GM21717 (cell line): ENCODE measurements at regions not wholly inside any gene's neighbourhood (a gene's known extent, or its start where the extent isn't known, plus 50 kb on each side); places are given as distances from the start of the nearest gene placed in this dataset.
"Not testable (repeated sequence)": the region's sequence is repeated elsewhere in the genome, so short reads cannot be mapped to it uniquely, and the experiment has no call there.

ENCODE experiments used
- ATAC-seq: cut with Tn5 transposase; IDR thresholded peaks from one replicate; pipeline ENCODE4 v1.9.1; 2021; ENCODE audit warnings: mild to moderate bottlenecking, moderate library complexity; ENCODE audit not compliant: unreplicated experiment

DNA sequence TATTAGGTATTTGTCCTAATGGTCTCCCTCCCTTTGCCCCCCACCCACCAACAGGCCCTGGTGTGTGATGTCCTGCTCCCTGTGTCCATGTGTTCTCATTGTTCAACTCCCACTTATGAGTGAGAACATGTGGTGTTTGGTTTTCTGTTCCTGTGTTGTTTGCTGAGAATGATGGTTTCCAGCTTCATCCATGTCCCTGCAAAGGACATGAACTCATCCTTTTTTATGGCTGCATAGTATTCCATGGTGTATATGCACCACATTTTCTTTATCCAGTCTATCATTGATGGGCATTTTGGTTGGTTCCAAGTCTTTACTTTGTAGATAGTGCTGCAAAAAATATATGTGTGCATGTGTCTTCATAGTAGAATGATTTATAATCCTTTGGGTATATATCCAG is 81.4 kb upstream of the ZNF536 start:
- not testable (repeated sequence) for ATAC-seq

DNA sequence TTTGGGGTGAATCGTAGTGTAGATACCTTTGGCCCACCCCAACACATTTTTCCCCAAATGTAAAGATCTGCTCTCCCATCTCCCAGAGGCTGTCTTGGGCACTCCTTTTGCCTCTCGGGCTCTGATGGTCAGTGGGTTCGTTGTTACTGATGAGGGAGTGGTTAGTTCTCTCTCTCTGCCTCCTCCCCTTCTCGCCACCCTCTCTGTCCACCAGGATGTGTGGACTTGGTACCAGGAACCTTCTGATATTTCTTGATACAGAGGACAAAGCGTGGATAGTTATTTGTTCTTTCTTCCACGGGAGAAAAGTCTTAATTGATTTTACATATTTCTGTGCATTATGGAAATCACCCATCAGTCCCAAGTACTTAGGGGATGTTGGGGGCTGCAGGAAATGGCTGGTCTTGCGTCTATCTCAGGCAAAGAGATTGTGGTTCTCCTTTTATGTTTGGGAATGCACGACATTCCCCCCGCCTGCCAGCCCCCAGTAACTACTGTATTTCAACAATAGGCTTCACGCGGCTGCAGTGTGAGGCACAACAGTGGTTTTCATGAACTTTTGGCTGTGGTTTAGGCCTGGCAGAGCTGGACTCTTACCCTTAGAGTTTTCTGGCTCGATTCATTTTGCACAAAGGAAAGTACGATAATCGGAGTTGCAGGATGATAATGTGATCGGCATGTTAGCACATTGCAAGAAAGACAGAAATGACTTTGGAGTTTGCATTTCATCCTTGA is 79.0 kb upstream of the ZNF536 start:
- ATAC-seq, result no peak

GRCh38 chr19:30297969-30298368 is 74.2 kb upstream of the ZNF536 start:
- no peak for ATAC-seq

DNA sequence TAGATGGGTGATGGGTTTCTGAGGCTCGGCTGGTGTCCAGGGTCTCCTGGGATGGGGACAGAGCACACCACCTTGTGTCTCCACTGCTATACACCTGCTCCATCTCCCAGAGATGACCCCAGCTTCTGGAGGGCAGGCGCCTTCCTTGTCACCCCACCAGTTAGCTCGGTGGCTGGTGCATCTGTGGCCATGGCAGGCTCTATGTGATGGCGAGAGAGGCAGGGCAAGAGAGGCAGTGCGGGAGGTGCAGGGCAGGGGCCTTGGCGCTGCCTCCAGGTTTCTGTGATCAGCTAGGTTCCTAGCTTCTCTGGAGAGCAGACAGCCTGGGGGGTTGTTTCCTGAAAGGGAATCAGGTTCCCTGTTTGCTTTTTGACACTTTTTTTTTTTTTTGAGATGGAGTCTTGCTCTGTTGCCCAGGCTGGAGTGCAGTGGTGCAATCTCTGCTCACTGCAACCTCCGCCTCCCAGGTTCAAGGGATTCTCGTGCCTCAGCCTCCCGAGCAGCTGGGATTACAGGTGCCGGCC is 69.0 kb upstream of the ZNF536 start:
- ATAC-seq, result no peak

DNA sequence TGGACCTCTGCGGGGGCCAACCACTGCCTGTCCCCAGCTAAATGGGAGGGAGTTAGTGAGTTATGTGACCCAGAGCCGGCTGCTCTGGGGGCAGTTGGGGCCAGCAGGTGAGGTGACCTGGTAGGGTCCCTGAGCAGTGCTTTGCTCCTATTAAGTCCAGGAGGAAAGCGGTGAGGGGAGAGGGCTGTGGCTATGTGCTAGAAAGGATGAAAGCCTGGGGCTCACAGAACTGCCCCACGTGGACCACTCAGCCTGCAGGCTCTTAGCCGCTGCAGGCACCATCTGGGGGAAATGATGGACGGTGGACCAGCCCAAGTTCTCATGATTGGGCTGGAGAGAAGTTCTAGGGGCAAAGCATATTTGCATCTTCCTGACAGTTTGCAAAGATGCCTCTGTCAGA is 67.6 kb upstream of the ZNF536 start:
- ATAC-seq, result no peak

DNA sequence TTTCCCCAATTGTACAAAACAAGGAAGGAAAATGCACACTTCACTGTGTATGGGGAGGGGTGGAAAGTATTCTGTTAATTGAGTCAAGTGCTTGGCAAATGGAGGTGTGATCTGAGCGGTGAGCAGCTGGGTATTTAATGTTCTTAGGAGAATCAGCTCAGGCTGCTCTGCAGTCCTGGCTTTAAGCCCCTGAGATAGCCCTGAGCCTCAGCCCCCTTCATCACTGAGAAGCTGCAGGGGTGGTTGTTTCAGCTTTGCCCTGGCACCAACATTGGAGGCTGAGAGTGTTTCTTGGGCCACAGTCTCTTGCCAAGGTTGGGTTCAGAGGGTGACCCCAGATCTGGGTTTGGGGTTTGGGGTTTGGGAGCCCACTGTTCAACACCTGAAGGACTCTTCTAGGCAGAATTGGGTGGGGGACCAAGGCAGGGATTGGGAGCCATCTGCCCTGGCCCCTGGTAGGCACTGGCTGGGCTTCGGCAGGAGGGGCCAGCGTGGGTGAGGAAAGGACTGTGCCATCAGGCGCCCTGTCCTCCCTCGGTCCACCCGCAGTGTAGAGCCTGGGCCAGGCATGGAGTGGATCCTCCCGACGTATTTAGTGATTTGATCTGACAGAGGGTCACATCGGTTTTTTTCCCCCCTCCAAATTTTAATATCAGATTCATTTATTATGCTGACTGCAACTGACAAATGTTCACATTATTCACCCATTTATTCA is 66.7 kb upstream of the ZNF536 start:
- no peak for ATAC-seq

DNA sequence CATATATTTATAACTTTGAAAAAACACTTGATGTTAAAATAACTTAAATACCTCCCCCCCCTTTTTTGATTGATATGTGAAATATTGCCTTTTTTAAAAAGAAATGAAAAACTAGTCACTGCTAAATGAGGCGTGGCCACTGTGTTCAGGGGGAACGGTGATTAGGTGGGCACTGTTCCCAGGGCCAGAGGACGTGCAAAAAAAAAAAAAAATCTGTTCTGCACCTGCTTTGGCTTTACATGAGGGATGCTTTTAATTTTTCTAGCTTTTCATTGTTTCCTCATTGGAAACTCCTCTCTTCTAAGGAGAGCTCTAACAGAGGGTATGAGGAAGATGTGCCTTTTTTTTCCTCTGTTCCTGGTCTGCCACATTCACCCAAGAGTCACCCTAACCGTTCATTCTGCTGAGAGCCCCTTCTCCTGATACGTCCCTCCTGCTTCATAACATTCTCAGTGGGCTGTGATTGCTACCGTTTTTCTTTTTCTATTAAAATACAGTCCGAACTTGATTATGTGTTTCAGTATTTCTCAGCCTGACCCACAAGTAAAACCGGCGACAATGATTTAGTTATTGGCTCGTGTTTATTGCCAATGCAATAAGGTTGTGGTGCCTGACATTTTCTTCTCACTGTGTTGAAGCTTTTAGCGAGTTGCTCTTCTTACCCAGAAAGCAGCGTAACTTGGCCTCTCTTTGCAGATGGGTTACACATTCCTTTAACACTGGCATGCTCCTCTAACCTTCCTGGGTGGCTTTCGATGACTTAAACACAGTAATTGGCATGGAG is 64.8 kb upstream of the ZNF536 start:
- ATAC-seq, result no peak

DNA sequence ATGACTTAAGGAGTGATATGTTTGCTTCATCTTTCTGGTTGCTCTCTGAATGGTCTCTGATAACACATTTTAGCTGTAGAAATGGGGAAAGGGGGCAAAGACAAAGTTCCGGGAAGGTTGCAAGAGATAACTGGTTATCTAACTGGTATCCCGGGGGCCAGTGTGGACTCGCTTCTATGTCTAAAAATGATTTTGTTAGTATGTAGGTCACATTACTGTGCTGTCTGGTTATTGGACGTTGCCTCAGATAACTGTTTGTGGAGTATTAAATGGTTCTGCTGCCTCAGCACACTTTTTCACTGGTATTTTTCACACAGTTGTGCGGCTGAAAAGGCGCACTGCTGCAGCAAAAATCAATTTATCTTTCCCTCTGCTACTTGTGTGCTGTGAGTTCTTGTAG is 63.0 kb upstream of the ZNF536 start:
- no peak for ATAC-seq

DNA sequence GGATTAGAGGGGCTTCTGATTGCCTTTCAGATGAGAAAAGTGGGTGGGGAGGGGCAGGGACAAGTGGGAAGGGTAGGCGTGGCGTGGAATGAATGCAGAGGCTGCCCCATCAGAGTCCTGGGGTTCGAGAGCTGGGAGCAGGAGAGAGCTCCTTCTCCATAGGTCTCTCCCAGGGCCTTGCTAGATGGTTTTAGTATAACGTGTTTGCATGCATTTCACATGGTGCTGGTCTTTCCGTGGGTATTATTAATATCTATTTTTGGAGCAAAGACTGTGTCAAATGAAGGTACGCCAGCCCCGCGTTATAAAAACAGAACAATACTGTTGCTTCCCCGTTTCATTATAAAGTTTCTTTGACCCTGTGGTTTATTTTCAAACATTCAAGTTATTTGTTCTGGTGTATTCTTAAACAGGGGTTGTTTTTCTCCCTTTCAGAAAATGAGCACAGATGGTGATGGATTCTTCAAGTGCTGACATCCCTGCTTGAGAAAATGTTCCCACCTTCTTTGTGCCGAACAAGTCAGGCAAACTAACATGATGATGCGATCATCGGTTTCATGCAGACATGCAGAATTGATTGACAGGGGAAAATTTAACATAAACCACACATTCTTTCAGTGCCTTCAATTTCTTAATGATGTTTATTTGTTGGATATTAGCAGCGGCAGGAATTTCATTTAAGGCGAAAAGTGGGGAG is 62.1 kb upstream of the ZNF536 start:
- ATAC-seq, result no peak

GRCh38 chr19:30310602-30311263 is 61.5 kb upstream of the ZNF536 start:
- ATAC-seq, result no peak

DNA sequence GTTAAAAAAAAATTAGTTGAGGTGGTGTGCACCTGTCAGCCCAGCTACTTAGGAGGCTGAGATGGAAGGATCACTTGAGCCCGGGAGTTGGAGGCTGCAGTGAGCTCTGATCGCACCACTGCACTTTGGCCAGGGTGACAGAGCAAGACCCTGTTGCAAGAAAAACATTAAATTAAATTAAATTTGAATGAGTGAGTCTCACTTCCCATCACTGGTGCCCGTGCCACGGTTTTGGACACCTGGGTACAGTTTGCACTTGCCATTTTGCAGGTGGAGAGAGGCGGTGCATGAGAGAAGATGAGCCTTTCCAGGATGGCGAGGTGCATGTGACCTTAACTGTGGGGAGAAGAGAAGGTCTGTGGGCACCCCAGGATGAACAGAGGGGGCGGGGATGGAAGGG is 60.3 kb upstream of the ZNF536 start:
- no peak for ATAC-seq

DNA sequence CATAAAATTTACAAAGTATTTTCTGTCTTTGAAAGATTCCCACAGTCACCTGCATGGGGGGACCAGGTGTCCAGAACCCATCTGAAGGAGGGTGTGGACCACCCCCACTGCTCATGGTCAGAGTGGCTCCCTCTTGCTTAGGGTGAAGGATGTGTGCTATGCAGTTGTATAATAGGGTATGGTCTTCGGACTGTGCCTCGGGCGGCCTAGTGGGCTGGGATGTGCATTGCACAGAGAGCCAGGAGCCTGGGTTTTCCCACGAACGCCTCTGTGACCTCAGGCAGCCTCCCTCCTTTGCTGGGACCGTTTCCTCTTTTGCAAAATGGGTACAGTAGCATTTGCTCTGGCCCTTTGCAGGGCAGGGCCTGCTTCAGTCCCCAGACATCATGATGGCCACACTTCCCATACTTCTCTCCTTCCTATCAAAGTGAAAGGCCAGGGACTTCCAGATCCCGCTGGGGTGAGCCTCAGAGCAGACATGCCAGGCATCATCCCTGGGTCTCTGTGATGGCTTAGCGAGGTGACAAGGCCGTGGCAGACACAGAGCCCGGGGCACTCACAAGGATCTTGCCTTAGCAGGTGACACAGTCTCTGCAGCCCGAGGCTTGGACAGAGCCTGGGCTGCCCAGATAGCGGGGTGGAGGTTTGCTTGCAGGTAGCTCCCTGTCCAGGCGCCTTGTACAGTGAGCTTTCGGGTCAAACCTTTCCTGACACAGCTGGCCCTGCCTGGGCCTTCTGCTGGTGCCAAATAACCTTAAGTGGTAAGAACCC is 59.4 kb upstream of the ZNF536 start:
- ATAC-seq, result no peak

DNA sequence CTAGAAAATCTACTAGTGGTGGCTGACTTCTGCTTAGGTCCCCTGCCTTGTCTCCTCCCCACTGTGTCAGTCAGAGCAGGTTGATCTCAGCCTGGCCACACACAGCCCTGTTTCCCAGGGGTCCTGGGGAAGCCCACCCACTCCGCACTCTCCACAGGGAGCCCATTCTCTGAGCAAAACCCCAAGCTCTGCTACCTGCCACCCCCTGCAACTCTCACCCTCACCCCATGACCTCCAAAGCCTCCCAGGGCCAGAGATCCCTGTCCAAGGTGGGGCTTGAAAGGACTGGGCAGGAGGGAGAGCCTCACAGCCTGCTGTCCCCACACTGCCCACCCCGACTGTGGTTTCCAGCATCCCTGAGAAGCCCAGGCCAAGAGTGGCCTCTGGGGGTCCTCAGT is 58.8 kb upstream of the ZNF536 start:
- no peak for ATAC-seq

GRCh38 chr19:30314056-30314804 is 58.0 kb upstream of the ZNF536 start:
- no peak for ATAC-seq

DNA sequence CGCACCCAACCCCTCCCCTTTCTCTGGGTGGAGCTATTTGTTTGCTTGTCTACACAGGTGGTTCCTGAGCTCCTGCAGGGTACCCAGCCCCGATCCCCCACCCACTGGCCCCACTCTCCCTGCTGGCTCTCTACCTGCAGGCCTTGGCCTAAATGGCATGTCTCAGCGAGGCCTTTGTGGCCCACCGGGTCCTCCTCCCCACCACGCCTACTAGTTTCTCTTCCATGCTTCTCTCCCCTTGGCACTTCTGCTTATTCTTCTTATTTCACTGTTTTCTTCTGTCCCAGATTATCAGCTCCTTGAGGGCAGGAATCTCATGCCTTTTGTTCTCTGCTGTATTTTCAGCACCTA is 57.4 kb upstream of the ZNF536 start:
- ATAC-seq, result no peak

GRCh38 chr19:30315159-30315558 is 57.0 kb upstream of the ZNF536 start:
- no peak for ATAC-seq

DNA sequence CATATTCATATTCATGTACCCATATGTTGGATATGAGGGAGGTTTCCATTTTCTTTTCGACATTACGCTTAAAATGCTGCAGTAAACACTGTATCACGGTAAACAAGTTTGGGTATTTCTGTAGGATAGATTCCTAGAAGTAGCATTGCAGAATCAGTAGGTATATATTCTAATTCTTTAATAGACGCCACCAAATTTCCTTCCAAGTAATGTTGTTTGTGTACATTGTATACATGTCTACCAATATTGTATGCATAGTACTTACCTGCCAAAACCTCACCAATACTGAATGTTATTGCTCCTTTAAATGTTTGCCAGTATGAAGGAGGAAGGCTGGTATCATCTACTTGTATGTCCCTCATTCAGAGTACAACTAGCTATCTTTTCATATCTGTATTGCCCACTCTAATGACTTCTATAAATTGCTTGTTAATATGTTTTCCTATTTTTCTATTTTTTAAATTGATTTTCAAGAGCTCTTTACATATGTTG is 56.1 kb upstream of the ZNF536 start:
- no peak for ATAC-seq

GRCh38 chr19:30316560-30317106 is 55.6 kb upstream of the ZNF536 start:
- ATAC-seq, result no peak

GRCh38 chr19:30317403-30317802 is 54.8 kb upstream of the ZNF536 start:
- ATAC-seq, result no peak
